Stomach smooth muscle (tissue), 2 donors: ENCODE measurements at regions not wholly inside any gene's neighbourhood (a gene's known extent, or its start where the extent isn't known, plus 50 kb on each side); places are given as distances from the start of the nearest gene placed in this dataset.
"Not testable (repeated sequence)": the region's sequence is repeated elsewhere in the genome, so short reads cannot be mapped to it uniquely, and the experiment has no call there.

ENCODE experiments used
- H3K27ac ChIP-seq: one replicate; pipeline ENCODE4 v1.7.0; 2013; ENCODE audit warnings: mild to moderate bottlenecking, low read length, inconsistent platforms
- H3K27me3 ChIP-seq, 2 donors: one replicate each; pipeline ENCODE4 v1.7.0; 2013; ENCODE audit warnings: low read length in 2 of 2; ENCODE audit not compliant: insufficient read depth in 2 of 2, control insufficient read depth in 1 of 2
- H3K36me3 ChIP-seq, 2 donors: one replicate each; pipeline ENCODE4 v1.7.0; 2013; ENCODE audit warnings: low read length in 2 of 2; ENCODE audit not compliant: control insufficient read depth in 2 of 2, insufficient read depth in 2 of 2
- H3K4me1 ChIP-seq: one replicate; pipeline ENCODE4 v1.7.0; 2013; ENCODE audit warnings: low read length; ENCODE audit not compliant: control insufficient read depth, insufficient read depth
- H3K4me3 ChIP-seq, 2 donors: one replicate each; pipeline ENCODE4 v1.7.0; 2013; ENCODE audit warnings: low read length in 2 of 2
- H3K9ac ChIP-seq, 2 donors: one replicate each; pipeline ENCODE4 v1.7.0; 2013; ENCODE audit warnings: low read length in 2 of 2, mild to moderate bottlenecking in 1 of 2
- H3K9me3 ChIP-seq, 2 donors: one replicate each; pipeline ENCODE4 v1.7.0; 2013; ENCODE audit warnings: low read length in 2 of 2; ENCODE audit not compliant: control insufficient read depth in 2 of 2
- donor health status: healthy.
- donor health status: Pancreatic carcinoma.

- not testable (repeated sequence) for H3K4me3 ChIP-seq, H3K27me3 ChIP-seq, H3K36me3 ChIP-seq, H3K9me3 ChIP-seq, H3K4me1 ChIP-seq, H3K9ac ChIP-seq, H3K27ac ChIP-seq
Observed at GRCh38 chr13:65490725-65491124, 1739.4 kb downstream of the PCDH9 start.

- H3K4me3 ChIP-seq: no peak overlapping the region
- no peaks in the 10 kb centered on the region for H3K27me3 ChIP-seq
- H3K9ac ChIP-seq: no peak overlapping the region
- no peaks in the 10 kb centered on the region for H3K9me3 ChIP-seq
- H3K27ac ChIP-seq: no peak overlapping the region
- no peaks in the 10 kb centered on the region for H3K4me1 ChIP-seq
- no peaks in the 10 kb centered on the region for H3K36me3 ChIP-seq
Observed at GRCh38 chr13:65488606-65489005, 1741.5 kb downstream of the PCDH9 start.

GRCh38 chr13:65479692-65480091 lies 1750.4 kb downstream of the PCDH9 start:
- no peak overlapping the region for H3K27ac ChIP-seq
- H3K36me3 ChIP-seq: no peaks in the 10 kb centered on the region
- no peak overlapping the region for H3K4me3 ChIP-seq
- no peaks in the 10 kb centered on the region for H3K4me1 ChIP-seq
- H3K9me3 ChIP-seq: no peaks in the 10 kb centered on the region
- no peaks in the 10 kb centered on the region for H3K27me3 ChIP-seq
- H3K9ac ChIP-seq: no peak overlapping the region

- Histone ChIP-seq H3K9ac (no peak overlapping the region), H3K4me1 (no peaks in the 10 kb centered on the region), H3K27ac (no peak overlapping the region), H3K4me3 (no peak overlapping the region), H3K9me3 (no peaks in the 10 kb centered on the region), H3K27me3 (no peaks in the 10 kb centered on the region), H3K36me3 (no peaks in the 10 kb centered on the region)
Observed at GRCh38 chr13:65473196-65473595, 1756.9 kb downstream of the PCDH9 start.

- no peaks in the 10 kb centered on the region for H3K4me1 ChIP-seq
- no peak overlapping the region for H3K27ac ChIP-seq
- no peaks in the 10 kb centered on the region for H3K27me3 ChIP-seq
- no peaks in the 10 kb centered on the region for H3K9me3 ChIP-seq
- no peaks in the 10 kb centered on the region for H3K36me3 ChIP-seq
- no peak overlapping the region for H3K9ac ChIP-seq
- no peak overlapping the region for H3K4me3 ChIP-seq
Observed at GRCh38 chr13:65472336-65472735, 1757.8 kb downstream of the PCDH9 start.

GRCh38 chr13:65470781-65471180 lies 1759.4 kb downstream of the PCDH9 start:
- Histone ChIP-seq H3K4me3 (no peak overlapping the region), H3K4me1 (no peaks in the 10 kb centered on the region), H3K9me3 (no peaks in the 10 kb centered on the region), H3K27ac (no peak overlapping the region), H3K36me3 (no peaks in the 10 kb centered on the region), H3K27me3 (no peaks in the 10 kb centered on the region), H3K9ac (no peak overlapping the region)

- H3K27ac ChIP-seq: no peak overlapping the region
- no peaks in the 10 kb centered on the region for H3K4me1 ChIP-seq
- no peaks in the 10 kb centered on the region for H3K27me3 ChIP-seq
- H3K4me3 ChIP-seq: no peak overlapping the region
- no peaks in the 10 kb centered on the region for H3K9me3 ChIP-seq
- no peaks in the 10 kb centered on the region for H3K36me3 ChIP-seq
- no peak overlapping the region for H3K9ac ChIP-seq
Observed at GRCh38 chr13:65468628-65469027, 1761.5 kb downstream of the PCDH9 start.

GRCh38 chr13:65461590-65461989 lies 1768.5 kb downstream of the PCDH9 start:
- Histone ChIP-seq H3K27ac (no peak overlapping the region), H3K9ac (no peak overlapping the region), H3K36me3 (no peaks in the 10 kb centered on the region), H3K9me3 (no peaks in the 10 kb centered on the region), H3K4me3 (no peak overlapping the region), H3K4me1 (no peaks in the 10 kb centered on the region), H3K27me3 (no peaks in the 10 kb centered on the region)

GRCh38 chr13:65460136-65460535 lies 1770.0 kb downstream of the PCDH9 start:
- Histone ChIP-seq H3K36me3 (no peaks in the 10 kb centered on the region), H3K27ac (no peak overlapping the region), H3K9ac (no peak overlapping the region), H3K4me1 (no peaks in the 10 kb centered on the region), H3K4me3 (no peak overlapping the region), H3K27me3 (no peaks in the 10 kb centered on the region), H3K9me3 (no peaks in the 10 kb centered on the region)

- Histone ChIP-seq H3K4me3 (no peak overlapping the region), H3K4me1 (no peaks in the 10 kb centered on the region), H3K27me3 (no peaks in the 10 kb centered on the region), H3K36me3 (no peaks in the 10 kb centered on the region), H3K9ac (no peak overlapping the region), H3K9me3 (no peaks in the 10 kb centered on the region), H3K27ac (no peak overlapping the region)
Observed at GRCh38 chr13:65456150-65456912, 1773.8 kb downstream of the PCDH9 start.

- Histone ChIP-seq H3K27me3 (no peaks in the 10 kb centered on the region), H3K36me3 (no peaks in the 10 kb centered on the region), H3K4me1 (no peaks in the 10 kb centered on the region), H3K9ac (no peak overlapping the region), H3K9me3 (no peaks in the 10 kb centered on the region), H3K27ac (no peak overlapping the region), H3K4me3 (no peak overlapping the region)
Observed at GRCh38 chr13:65454403-65454802, 1775.7 kb downstream of the PCDH9 start.
